ENCODE measurements at regions not wholly inside any gene's neighbourhood (a gene's known extent, or its start where the extent isn't known, plus 50 kb on each side); places are given as distances from the start of the nearest gene placed in this dataset.

DNA sequence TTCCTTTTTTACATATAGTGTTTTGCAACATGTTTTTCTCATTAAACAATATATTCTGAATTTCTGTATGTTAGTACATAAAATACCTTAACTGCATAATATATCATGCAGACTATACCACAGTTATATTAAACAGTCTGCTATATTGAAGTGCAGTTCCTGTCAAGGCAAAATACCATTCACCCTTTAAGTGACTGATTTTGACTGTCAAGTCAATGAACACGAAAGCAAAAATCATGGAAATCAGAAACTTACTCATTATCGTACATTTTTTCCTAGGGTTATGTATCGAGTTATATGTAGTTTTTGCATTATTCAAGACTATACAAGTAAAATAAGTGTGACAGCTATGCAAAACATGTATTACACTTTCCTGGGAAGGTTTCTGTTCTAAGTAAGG is 361.6 kb upstream of the MAP2 start:
- H3K9me3 ChIP-seq (ENCODE audit: control insufficient read depth in 4 of 4, low read length in 3 of 4), result no peaks in the 10 kb centered on the region
- no peak overlapping the region for H3K4me3 ChIP-seq (ENCODE audit: low read depth in 1 of 3, low read length in 3 of 3)
- TF ChIP-seq HNF4G (IDR thresholded peaks at IDR 0.05), result no peak
- TF ChIP-seq SP1 (IDR thresholded peaks at IDR 0.05), result no peak
- no peak for TF ChIP-seq JUND (IDR thresholded peaks at IDR 0.05)
- no peak for TF ChIP-seq GABPA (IDR thresholded peaks at IDR 0.05 in 1 of 2, conservative IDR thresholded peaks at IDR 0.05 in 1 of 2)
- TF ChIP-seq, protein P1, sequence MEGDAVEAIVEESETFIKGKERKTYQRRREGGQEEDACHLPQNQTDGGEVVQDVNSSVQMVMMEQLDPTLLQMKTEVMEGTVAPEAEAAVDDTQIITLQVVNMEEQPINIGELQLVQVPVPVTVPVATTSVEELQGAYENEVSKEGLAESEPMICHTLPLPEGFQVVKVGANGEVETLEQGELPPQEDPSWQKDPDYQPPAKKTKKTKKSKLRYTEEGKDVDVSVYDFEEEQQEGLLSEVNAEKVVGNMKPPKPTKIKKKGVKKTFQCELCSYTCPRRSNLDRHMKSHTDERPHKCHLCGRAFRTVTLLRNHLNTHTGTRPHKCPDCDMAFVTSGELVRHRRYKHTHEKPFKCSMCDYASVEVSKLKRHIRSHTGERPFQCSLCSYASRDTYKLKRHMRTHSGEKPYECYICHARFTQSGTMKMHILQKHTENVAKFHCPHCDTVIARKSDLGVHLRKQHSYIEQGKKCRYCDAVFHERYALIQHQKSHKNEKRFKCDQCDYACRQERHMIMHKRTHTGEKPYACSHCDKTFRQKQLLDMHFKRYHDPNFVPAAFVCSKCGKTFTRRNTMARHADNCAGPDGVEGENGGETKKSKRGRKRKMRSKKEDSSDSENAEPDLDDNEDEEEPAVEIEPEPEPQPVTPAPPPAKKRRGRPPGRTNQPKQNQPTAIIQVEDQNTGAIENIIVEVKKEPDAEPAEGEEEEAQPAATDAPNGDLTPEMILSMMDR (IDR thresholded peaks at IDR 0.05; ENCODE audit: low read depth, low read length, missing input control), result no peak
- TF ChIP-seq, protein P2, sequence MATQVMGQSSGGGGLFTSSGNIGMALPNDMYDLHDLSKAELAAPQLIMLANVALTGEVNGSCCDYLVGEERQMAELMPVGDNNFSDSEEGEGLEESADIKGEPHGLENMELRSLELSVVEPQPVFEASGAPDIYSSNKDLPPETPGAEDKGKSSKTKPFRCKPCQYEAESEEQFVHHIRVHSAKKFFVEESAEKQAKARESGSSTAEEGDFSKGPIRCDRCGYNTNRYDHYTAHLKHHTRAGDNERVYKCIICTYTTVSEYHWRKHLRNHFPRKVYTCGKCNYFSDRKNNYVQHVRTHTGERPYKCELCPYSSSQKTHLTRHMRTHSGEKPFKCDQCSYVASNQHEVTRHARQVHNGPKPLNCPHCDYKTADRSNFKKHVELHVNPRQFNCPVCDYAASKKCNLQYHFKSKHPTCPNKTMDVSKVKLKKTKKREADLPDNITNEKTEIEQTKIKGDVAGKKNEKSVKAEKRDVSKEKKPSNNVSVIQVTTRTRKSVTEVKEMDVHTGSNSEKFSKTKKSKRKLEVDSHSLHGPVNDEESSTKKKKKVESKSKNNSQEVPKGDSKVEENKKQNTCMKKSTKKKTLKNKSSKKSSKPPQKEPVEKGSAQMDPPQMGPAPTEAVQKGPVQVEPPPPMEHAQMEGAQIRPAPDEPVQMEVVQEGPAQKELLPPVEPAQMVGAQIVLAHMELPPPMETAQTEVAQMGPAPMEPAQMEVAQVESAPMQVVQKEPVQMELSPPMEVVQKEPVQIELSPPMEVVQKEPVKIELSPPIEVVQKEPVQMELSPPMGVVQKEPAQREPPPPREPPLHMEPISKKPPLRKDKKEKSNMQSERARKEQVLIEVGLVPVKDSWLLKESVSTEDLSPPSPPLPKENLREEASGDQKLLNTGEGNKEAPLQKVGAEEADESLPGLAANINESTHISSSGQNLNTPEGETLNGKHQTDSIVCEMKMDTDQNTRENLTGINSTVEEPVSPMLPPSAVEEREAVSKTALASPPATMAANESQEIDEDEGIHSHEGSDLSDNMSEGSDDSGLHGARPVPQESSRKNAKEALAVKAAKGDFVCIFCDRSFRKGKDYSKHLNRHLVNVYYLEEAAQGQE (IDR thresholded peaks at IDR 0.05), result no peak
- TF ChIP-seq RXRA (IDR thresholded peaks at IDR 0.05), result no peak
- no peak for TF ChIP-seq EGR1 (IDR thresholded peaks at IDR 0.05; ENCODE audit: low read depth in 2 of 2)
- no peak for TF ChIP-seq YY1 (IDR thresholded peaks at IDR 0.05)
- no peak for TF ChIP-seq HNF4A (conservative IDR thresholded peaks at IDR 0.05)
- TF ChIP-seq MAX (IDR thresholded peaks at IDR 0.05), result no peak
- no peaks in the 10 kb centered on the region for H3K4me1 ChIP-seq (ENCODE audit: control insufficient read depth in 4 of 4, insufficient read depth in 4 of 4, low read length in 3 of 4)
- no peak for DNase-seq (ENCODE audit: low spot score)
- 85% methylated on average over 3 of the region's 3 CpGs for WGBS
- no peaks in the 10 kb centered on the region for H3K36me3 ChIP-seq (ENCODE audit: control insufficient read depth in 4 of 4, insufficient read depth in 3 of 4, low read depth in 1 of 4, low read length in 3 of 4)
- H3K9ac ChIP-seq (ENCODE audit: low read depth in 1 of 2, low read length in 2 of 2), result no peak overlapping the region
- no peaks in the 10 kb centered on the region for H3K27me3 ChIP-seq (ENCODE audit: control insufficient read depth in 4 of 4, insufficient read depth in 4 of 4, low read length in 3 of 4)
- H3K27ac ChIP-seq (ENCODE audit: low read depth in 1 of 2, low read length in 2 of 2), result no peak overlapping the region

- whole genome bisulfite sequencing, result 95% methylated on average over 1 of the region's 1 CpG
- no peak overlapping the region for H3K9ac ChIP-seq (ENCODE audit: low read depth in 1 of 2, low read length in 2 of 2)
- no peak for DNase-seq (ENCODE audit: low spot score)
- H3K9me3 ChIP-seq (ENCODE audit: control insufficient read depth in 4 of 4, low read length in 3 of 4), result no peaks in the 10 kb centered on the region
- TF ChIP-seq HNF4G (IDR thresholded peaks at IDR 0.05) (no peak), JUND (IDR thresholded peaks at IDR 0.05) (no peak), MAX (IDR thresholded peaks at IDR 0.05) (no peak), SP1 (IDR thresholded peaks at IDR 0.05) (no peak), TAF1 (conservative IDR thresholded peaks at IDR 0.05) (no peak), YY1 (IDR thresholded peaks at IDR 0.05) (no peak), RXRA (IDR thresholded peaks at IDR 0.05) (no peak), HNF4A (conservative IDR thresholded peaks at IDR 0.05) (no peak), ZBTB33 (IDR thresholded peaks at IDR 0.05) (no peak), EGR1 (IDR thresholded peaks at IDR 0.05; ENCODE audit: low read depth in 2 of 2) (no peak)
- TF ChIP-seq, protein P1 (IDR thresholded peaks at IDR 0.05; ENCODE audit: low read depth, low read length, missing input control), result no peak
- TF ChIP-seq, protein P3, sequence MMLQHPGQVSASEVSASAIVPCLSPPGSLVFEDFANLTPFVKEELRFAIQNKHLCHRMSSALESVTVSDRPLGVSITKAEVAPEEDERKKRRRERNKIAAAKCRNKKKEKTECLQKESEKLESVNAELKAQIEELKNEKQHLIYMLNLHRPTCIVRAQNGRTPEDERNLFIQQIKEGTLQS (IDR thresholded peaks at IDR 0.05), result no peak
- TF ChIP-seq, protein P2 (IDR thresholded peaks at IDR 0.05), result no peak
- no peaks in the 10 kb centered on the region for H3K27me3 ChIP-seq (ENCODE audit: control insufficient read depth in 4 of 4, insufficient read depth in 4 of 4, low read length in 3 of 4)
- H3K4me1 ChIP-seq (ENCODE audit: control insufficient read depth in 4 of 4, insufficient read depth in 4 of 4, low read length in 3 of 4), result no peaks in the 10 kb centered on the region
- H3K27ac ChIP-seq (ENCODE audit: low read depth in 1 of 2, low read length in 2 of 2), result no peak overlapping the region
- H3K36me3 ChIP-seq (ENCODE audit: control insufficient read depth in 4 of 4, insufficient read depth in 3 of 4, low read depth in 1 of 4, low read length in 3 of 4), result no peaks in the 10 kb centered on the region
- no peak overlapping the region for H3K4me3 ChIP-seq (ENCODE audit: low read depth in 1 of 3, low read length in 3 of 3)
Observed at GRCh38 chr2:209070262-209070661, 353.6 kb upstream of the MAP2 start.
